H9 (cell line): ENCODE measurements at regions not wholly inside any gene's neighbourhood (a gene's known extent, or its start where the extent isn't known, plus 50 kb on each side); places are given as distances from the start of the nearest gene placed in this dataset.

Source experiments
- DNase-seq: peaks from one replicate; pipeline ENCODE4 v3.0.0-alpha.2; 2017
- H2AFZ ChIP-seq: one replicate; pipeline ENCODE4 v1.6.1; 2013; ENCODE audit warnings: mild to moderate bottlenecking, low read length, control low read depth, moderate library complexity
- H2AK5ac ChIP-seq: 2 replicates; pipeline ENCODE4 v1.6.1; 2013; ENCODE audit warnings: low read length, control low read depth, mixed read lengths; ENCODE audit not compliant: insufficient read length
- H2BK120ac ChIP-seq: one replicate; pipeline ENCODE4 v1.6.1; 2013; ENCODE audit warnings: low read depth, mild to moderate bottlenecking, low read length, control low read depth, inconsistent platforms; ENCODE audit not compliant: poor library complexity, severe bottlenecking
- H2BK12ac ChIP-seq: 2 replicates; pipeline ENCODE4 v1.6.1; 2013; ENCODE audit warnings: low read length, control low read depth, mixed read lengths, low read depth; ENCODE audit not compliant: insufficient read length
- H2BK15ac ChIP-seq: 2 replicates; pipeline ENCODE4 v1.6.1; 2013; ENCODE audit warnings: low read depth, low read length, control low read depth
- H2BK20ac ChIP-seq: one replicate; pipeline ENCODE4 v1.6.1; 2013; ENCODE audit warnings: low read depth, mild to moderate bottlenecking, low read length, control low read depth, inconsistent platforms; ENCODE audit not compliant: poor library complexity, severe bottlenecking
- H2BK5ac ChIP-seq: 2 replicates; pipeline ENCODE4 v1.6.1; 2013; ENCODE audit warnings: low read length, control low read depth, mixed read lengths; ENCODE audit not compliant: insufficient read length
- H3K14ac ChIP-seq: 2 replicates; pipeline ENCODE4 v1.6.1; 2013; ENCODE audit warnings: low read length, control low read depth; ENCODE audit not compliant: insufficient read depth
- H3K18ac ChIP-seq: 2 replicates; pipeline ENCODE4 v1.6.1; 2013; ENCODE audit warnings: low read depth, mild to moderate bottlenecking, mixed read lengths, low read length, control low read depth; ENCODE audit not compliant: insufficient read length
- H3K23ac ChIP-seq: 2 replicates; pipeline ENCODE4 v1.6.1; 2013; ENCODE audit warnings: low read length, control low read depth, mixed read lengths, low read depth; ENCODE audit not compliant: insufficient read length
- H3K23me2 ChIP-seq: 2 replicates; pipeline ENCODE4 v1.6.1; 2013; ENCODE audit warnings: low read depth, mild to moderate bottlenecking, mixed read lengths, low read length, control low read depth; ENCODE audit not compliant: insufficient read length, poor library complexity, severe bottlenecking
- H3K27ac ChIP-seq: 2 replicates; pipeline ENCODE4 v1.5.1; 2013; ENCODE audit warnings: low read length, control low read depth, mixed read lengths, low read depth; ENCODE audit not compliant: insufficient read length
- H3K27me3 ChIP-seq: 2 replicates; pipeline ENCODE4 v1.6.1; 2013; ENCODE audit warnings: low read length, control low read depth, inconsistent platforms; ENCODE audit not compliant: insufficient read depth
- H3K4ac ChIP-seq: 2 replicates; pipeline ENCODE4 v1.6.1; 2013; ENCODE audit warnings: low read depth, mild to moderate bottlenecking, control low read depth, inconsistent platforms, low read length, moderate library complexity
- H3K4me1 ChIP-seq: 2 replicates; pipeline ENCODE4 v1.6.1; 2013; ENCODE audit warnings: low read length, control low read depth, inconsistent platforms; ENCODE audit not compliant: insufficient read depth
- H3K4me2 ChIP-seq: 2 replicates; pipeline ENCODE4 v1.6.1; 2013; ENCODE audit warnings: low read length, control low read depth, mixed read lengths; ENCODE audit not compliant: insufficient read length, insufficient read depth
- H3K56ac ChIP-seq: 2 replicates; pipeline ENCODE4 v1.6.1; 2013; ENCODE audit warnings: low read depth, mild to moderate bottlenecking, mixed read lengths, low read length, control low read depth; ENCODE audit not compliant: insufficient read length
- H3K79me1 ChIP-seq: 2 replicates; pipeline ENCODE4 v1.6.1; 2013; ENCODE audit warnings: low read depth, mild to moderate bottlenecking, moderate library complexity, low read length, control low read depth, inconsistent platforms; ENCODE audit not compliant: insufficient read depth, poor library complexity, severe bottlenecking
- H3K79me2 ChIP-seq: 2 replicates; pipeline ENCODE4 v1.6.1; 2013; ENCODE audit warnings: low read length, control low read depth, inconsistent platforms; ENCODE audit not compliant: insufficient read depth
- H3K9ac ChIP-seq: 2 replicates; pipeline ENCODE4 v1.6.1; 2013; ENCODE audit warnings: low read length, control low read depth, mixed read lengths; ENCODE audit not compliant: insufficient read length; ENCODE audit errors: extremely low read depth
- H3K9me3 ChIP-seq: one replicate; pipeline ENCODE4 v1.6.1; 2013; ENCODE audit warnings: low read depth, low read length, inconsistent platforms; ENCODE audit not compliant: control insufficient read depth
- H3T11ph ChIP-seq: one replicate; pipeline ENCODE4 v1.6.1; 2013; ENCODE audit warnings: mild to moderate bottlenecking, low read length, control low read depth, inconsistent platforms
- H4K20me1 ChIP-seq: one replicate; pipeline ENCODE4 v1.6.1; 2013; ENCODE audit not compliant: control insufficient read depth, insufficient read length, insufficient read depth
- H4K5ac ChIP-seq: 2 replicates; pipeline ENCODE4 v1.6.1; 2013; ENCODE audit warnings: low read depth, mild to moderate bottlenecking, mixed read lengths, low read length, control low read depth; ENCODE audit not compliant: insufficient read length
- H4K8ac ChIP-seq: replicated peaks from 2 replicates; pipeline ENCODE4 v1.6.1; 2013; ENCODE audit warnings: low read length, control low read depth, mixed read lengths, low read depth; ENCODE audit not compliant: insufficient read length
- H4K91ac ChIP-seq: 2 replicates; pipeline ENCODE4 v1.6.1; 2013; ENCODE audit warnings: low read depth, mild to moderate bottlenecking, moderate library complexity, mixed read lengths, low read length, control low read depth; ENCODE audit not compliant: insufficient read length
- H3K27ac Mint-ChIP-seq, 3 experiments: 2 replicates in 2 of 3; 3 replicates in 1 of 3; pipeline ENCODE4 v1.8.0; 2020 to 2021; ENCODE audit warnings: mixed read lengths in 3 of 3, mild to moderate bottlenecking in 1 of 3, moderate library complexity in 1 of 3
- H3K27me3 Mint-ChIP-seq: 2 replicates; pipeline ENCODE4 v1.8.0; 2021; ENCODE audit warnings: low read depth, mild to moderate bottlenecking, moderate library complexity, mixed read lengths
- H3K36me3 Mint-ChIP-seq, 3 experiments: 2 replicates in 2 of 3; 3 replicates in 1 of 3; pipeline ENCODE4 v1.8.0; 2020 to 2021; ENCODE audit warnings: low read depth in 3 of 3, mixed read lengths in 3 of 3; ENCODE audit not compliant: insufficient read depth in 1 of 3
- H3K4me1 Mint-ChIP-seq, 2 experiments: 2 replicates each; pipeline ENCODE4 v1.8.0; 2020; ENCODE audit warnings: mixed read lengths in 2 of 2
- H3K4me3 Mint-ChIP-seq, 2 experiments: 2 replicates in 1 of 2; 3 replicates in 1 of 2; pipeline ENCODE4 v1.8.0; 2020 to 2021; ENCODE audit warnings: mild to moderate bottlenecking in 2 of 2, mixed read lengths in 2 of 2, moderate library complexity in 1 of 2
- H3K9me3 Mint-ChIP-seq, 2 experiments: 2 replicates in 1 of 2; 3 replicates in 1 of 2; pipeline ENCODE4 v1.8.0; 2020; ENCODE audit warnings: mild to moderate bottlenecking in 2 of 2, mixed read lengths in 2 of 2, moderate library complexity in 1 of 2
- CTCF ChIP-seq: fragments of 200-600 bp; sonication (generic); conservative IDR thresholded peaks from 3 replicates; pipeline ENCODE4 v1.8.0; 2021; ENCODE audit warnings: antibody characterized with exemption, mild to moderate bottlenecking

- no peaks in the 10 kb centered on the region for H3K9me3 Mint-ChIP-seq
- DNase-seq: no peak
- Histone ChIP-seq H3K79me1 (no peaks in the 10 kb centered on the region), H3T11ph (no peak overlapping the region), H3K23ac (no peak overlapping the region), H3K9ac (no peak overlapping the region), H2AFZ (no peak overlapping the region), H4K5ac (no peak overlapping the region), H3K9me3 (no peaks in the 10 kb centered on the region), H3K27me3 (no peaks in the 10 kb centered on the region), H2AK5ac (no peak overlapping the region), H3K4ac (no peak overlapping the region), H4K20me1 (no peaks in the 10 kb centered on the region), H3K4me2 (no peak overlapping the region), H2BK120ac (no peak overlapping the region), H3K27ac (no peak overlapping the region), H4K8ac (no peak overlapping the region), H3K23me2 (no peaks in the 10 kb centered on the region), H3K79me2 (no peaks in the 10 kb centered on the region), H3K4me1 (no peaks in the 10 kb centered on the region), H2BK20ac (no peak overlapping the region), H3K14ac (no peak overlapping the region), H2BK5ac (no peak overlapping the region), H2BK12ac (no peak overlapping the region), H4K91ac (no peak overlapping the region), H3K18ac (no peak overlapping the region), H2BK15ac (no peak overlapping the region), H3K56ac (no peak overlapping the region)
- H3K36me3 Mint-ChIP-seq: no peaks in the 10 kb centered on the region; a peak in 1 of 7 replicates
- H3K4me3 Mint-ChIP-seq: no peak overlapping the region
- H3K4me1 Mint-ChIP-seq: peaks cover 18 to 19% of the 10 kb centered on the region in 2 experiments
- H3K27me3 Mint-ChIP-seq: no peaks in the 10 kb centered on the region; the same call in 1 of the 2 replicates
- no peak overlapping the region; a peak in 1 of 7 replicates for H3K27ac Mint-ChIP-seq
- no peak for TF ChIP-seq CTCF
Measured at GRCh38 chr3:118793176-118793575, 241.5 kb downstream of the IGSF11 start.
